ENCODE measurements at regions not wholly inside any gene's neighbourhood (a gene's known extent, or its start where the extent isn't known, plus 50 kb on each side); places are given as distances from the start of the nearest gene placed in this dataset.

DNA sequence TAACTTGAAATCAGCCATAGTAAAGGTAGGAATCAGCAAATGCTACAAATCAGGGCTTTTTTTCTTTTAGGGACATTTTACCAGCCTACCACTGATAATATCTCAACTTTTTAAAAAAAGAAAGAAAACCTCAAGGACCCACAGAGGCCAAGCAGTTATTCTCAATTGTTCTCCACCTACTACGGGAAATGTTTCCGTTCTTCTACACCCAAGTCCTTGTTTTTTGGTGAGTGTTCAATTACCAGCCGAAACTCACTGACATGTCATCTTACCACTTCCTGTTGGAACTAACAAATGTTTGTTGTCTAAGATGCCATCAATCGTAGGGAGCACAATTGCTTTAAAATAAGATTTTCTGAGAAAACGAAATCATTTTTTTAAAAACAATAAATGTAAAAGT lies 50.2 kb upstream of the CDK1 start:
- DNase-seq (ENCODE audit: low read depth in 2 of 3, low spot score in 1 of 3), result no peak

DNA sequence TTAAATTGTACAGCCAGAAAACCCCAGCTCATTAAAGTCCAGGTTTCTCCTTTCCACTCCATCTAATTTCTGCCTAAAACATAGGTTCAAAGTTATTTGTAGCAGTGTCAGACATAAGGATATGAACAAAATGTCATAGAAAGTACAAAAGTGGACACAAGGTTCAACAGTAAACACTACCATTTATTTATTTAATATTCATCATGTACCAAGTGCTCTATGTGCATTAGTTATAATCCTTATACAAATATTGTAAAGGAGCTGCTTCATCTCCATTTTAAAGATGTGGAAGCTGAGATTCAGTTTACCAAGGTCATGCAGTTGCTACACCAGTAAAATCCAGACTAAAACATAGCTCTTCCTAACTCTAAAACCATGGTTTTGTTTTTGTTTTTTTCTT lies 52.0 kb upstream of the CDK1 start:
- DNase-seq (ENCODE audit: low read depth in 2 of 3, low spot score in 1 of 3), result no peak

DNA sequence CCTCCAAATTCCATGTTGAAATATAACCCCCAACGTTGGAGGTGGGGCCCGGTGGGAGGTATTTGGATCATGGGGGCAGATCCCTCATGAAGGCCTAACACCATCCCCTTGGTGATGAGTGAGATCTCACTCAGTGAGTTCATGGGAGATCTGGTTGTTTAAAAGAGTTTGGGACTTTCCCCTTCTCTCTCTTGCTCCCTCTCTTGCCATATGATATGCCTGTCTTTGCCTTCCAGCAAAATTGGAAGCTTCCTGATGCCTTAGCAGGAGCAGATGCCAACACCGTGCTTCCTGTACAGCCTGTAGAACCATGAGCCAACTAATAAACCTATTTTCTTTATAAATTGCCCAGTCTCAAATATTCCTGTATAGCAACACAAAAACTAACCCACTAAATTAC lies 55.7 kb upstream of the CDK1 start:
- no peak for DNase-seq (ENCODE audit: low read depth in 2 of 3, low spot score in 1 of 3)

DNA sequence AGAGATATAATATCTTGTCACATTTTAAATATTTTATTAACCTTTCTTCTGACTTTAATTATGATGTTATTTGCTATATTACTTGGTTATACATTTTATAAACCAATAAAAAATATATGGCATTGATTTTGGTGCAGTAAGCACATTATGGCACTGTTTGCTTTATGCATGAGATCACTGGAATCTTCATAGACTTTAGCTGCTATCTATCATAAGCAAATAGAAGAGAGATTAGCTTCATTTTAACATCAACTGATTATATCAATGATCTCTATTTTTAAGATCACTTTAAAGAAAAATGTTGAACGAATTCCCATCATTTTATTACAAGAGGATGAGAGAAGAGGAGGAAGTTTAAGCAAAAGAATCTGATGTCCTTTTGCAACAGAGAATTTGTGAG lies 58.6 kb upstream of the CDK1 start:
- no peak for DNase-seq (ENCODE audit: low read depth in 2 of 3, low spot score in 1 of 3)

DNA sequence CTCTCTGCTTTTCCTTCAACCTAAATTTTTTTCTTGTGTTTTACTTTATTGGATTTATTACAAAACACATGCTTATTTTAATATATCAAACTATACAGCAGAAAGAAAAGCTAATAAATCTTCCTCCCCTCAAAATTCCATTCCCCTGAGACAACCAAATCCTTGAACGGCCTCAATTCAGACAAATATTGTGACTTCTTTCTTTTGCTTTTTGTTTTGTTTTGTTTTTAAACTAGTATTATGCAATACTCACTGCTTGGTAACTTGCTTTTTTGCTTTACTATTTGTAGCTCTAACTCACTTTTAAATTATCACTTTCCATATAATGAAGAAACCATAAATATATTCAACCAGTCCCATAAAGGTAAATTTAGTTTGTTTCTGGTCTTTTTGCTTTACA lies 59.4 kb upstream of the CDK1 start:
- no peak for DNase-seq (ENCODE audit: low read depth in 2 of 3, low spot score in 1 of 3)

DNA sequence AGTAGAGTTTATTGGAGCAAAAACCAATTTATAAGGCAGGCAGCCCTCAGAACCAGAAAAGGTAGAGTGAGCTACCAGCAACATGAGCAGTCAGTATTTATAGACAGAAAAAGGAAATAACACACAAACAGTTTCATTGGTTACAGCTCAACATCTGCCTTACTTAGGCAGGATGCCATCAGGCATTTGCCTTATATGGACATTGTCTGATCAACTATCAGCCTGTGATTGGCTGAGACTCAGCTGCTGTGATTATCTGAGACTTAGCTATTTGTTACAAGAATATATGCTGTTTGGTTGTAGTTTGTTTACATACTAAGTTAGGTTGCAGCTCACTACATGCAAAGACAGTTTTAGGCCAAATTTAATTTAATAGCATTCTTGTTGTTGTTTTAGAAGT lies 60.4 kb upstream of the CDK1 start:
- DNase-seq (ENCODE audit: low read depth in 2 of 3, low spot score in 1 of 3), result no peak

DNA sequence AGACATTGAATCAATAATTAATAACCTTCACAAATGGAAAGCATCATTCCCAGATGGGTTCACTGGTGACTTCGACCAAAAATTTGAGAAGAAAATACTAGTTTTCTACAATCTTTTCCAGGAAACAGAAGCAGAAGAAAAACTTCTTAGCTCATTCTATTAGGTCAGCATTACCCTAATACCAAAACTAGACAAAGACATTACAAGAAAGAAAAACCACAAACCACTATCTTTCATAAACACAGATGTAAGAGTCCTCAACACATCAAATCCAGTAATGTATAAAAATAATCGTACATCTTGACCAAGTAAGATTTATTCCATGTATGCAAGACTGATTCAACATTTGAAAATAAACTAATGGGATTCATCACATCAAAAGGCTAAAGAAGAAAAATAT lies 64.0 kb upstream of the CDK1 start:
- DNase-seq (ENCODE audit: low read depth in 2 of 3, low spot score in 1 of 3), result no peak

DNA sequence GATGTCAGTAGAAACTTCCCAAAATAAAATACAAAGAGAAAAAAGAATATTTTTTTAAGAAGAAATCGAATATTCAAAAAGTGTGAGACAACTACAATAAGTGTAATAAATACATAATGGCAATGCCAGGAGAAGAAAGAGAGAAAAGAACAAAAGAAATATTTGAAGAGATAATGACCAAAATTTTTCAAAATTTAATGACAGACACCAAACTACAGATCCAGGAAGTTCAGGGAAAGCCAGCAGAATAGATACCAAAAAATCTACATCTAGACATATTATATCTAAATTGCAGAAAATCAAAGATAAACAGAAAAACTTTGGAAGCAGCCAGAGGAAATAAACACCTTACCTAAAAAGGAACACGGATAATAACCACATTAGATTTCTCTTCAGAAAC lies 66.8 kb upstream of the CDK1 start:
- DNase-seq (ENCODE audit: low read depth in 2 of 3, low spot score in 1 of 3), result no peak

DNA sequence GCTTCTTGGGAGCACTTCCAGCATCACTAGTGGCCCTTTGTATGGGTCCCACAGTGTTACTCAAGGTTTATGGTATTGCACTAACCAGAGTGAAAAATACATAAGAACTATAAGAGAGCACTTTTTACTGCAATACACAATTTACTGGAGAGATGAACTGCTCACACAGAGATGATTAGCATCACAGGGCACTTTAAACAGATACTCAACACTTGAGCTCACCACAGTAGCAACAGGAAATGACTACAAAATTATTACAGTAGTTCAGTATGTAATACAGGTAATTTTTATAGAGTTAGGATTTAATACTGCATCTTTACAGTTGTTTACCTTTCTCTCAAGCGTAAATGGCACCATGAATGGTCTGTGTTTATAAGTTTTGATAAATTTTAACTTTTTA lies 68.2 kb upstream of the CDK1 start:
- no peak for DNase-seq (ENCODE audit: low read depth in 2 of 3, low spot score in 1 of 3)

DNA sequence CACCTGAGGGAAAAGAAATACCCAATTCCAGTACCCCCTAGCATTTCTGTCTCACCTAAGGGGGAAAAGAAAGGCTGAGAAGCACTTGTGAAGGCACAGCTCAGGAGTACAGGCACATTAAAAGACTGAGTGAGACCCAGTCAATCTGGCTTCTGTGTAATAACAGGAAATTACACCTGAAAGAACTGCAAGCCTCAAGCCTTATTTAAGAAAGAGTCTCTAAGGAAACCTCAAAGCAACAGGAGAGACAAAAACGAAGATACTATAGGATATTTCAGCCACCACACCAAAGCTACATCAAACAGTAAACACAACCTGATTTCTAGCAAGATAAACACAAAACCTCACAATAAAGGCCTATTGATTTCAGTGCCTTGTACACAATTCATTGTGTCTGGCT lies 69.6 kb upstream of the CDK1 start:
- no peak for DNase-seq (ENCODE audit: low read depth in 2 of 3, low spot score in 1 of 3)

DNA sequence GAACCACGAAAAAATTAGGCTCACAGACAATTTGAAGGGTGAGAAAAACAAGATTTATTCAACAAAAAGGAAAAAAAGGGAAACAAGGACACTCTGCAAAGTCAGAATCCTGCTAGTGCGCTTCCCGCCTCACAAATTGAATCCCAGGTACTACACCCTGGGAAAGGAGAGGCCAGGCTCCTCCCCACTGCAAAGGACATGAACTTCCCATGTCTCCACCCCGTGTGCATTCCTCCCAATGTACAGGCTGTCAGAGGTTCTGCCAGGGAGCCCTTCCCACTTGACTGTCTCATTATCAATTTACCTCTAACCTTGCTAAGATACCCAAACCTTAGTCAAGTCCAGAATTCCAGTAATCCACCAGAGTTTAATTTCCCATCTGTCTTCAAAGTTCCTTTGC lies 70.4 kb upstream of the CDK1 start:
- no peak for DNase-seq (ENCODE audit: low read depth in 2 of 3, low spot score in 1 of 3)

DNA sequence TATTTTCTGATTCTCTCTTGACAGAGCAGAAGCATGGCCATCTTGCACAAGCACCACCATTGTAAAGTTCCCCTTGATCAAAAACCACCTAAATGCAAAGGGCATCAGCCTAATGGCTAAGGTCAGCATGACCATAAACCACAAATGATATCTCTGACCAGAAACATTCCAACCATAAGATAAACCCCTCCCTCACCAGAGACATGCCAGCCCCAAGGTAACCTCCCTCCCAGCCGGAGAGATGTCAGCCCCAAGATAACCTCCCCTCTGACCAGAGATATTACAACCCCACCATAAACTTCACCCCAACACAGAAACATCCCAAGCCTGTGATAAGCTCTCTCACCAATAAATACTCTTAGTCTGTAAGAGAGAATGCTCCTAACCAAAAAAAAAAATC lies 72.1 kb upstream of the CDK1 start:
- DNase-seq (ENCODE audit: low read depth in 2 of 3, low spot score in 1 of 3), result no peak

DNA sequence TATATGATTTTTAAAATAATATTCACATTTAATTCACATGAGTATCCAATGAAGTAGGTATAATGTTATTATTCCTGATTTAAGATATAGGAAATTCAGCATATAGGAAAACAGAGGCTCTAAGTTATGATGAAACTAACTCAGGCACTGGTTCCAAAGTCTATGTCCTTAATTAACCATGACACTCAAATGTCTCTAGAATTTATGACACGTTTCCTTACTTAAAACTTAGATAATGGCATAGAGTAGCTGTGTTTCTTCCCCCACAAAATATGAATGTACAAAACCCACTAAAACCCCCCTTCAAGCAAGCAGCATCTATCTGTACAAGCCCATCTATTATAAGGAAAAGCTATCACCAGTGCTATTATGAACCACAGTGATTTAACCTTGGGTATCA lies 72.9 kb upstream of the CDK1 start:
- DNase-seq (ENCODE audit: low read depth in 2 of 3, low spot score in 1 of 3), result no peak

DNA sequence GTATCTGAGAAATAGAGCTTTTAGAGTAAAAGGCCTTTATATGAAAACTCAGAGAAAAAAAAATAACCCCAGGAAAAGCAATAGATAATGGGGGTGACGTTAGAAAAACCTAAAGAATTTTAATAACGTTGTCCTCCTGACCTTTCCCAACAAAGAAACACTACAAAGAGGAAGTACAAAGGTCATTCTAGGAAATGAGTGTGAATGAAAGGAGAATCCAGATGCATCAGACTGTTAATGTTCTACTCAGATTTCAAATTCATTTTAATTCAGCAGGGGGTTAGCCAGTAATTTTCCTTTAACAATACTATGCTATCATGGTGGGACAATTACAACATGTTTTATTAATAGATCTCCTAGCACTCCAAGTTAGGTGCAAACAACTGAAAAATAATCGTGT lies 73.8 kb upstream of the CDK1 start:
- no peak for DNase-seq (ENCODE audit: low read depth in 2 of 3, low spot score in 1 of 3)

DNA sequence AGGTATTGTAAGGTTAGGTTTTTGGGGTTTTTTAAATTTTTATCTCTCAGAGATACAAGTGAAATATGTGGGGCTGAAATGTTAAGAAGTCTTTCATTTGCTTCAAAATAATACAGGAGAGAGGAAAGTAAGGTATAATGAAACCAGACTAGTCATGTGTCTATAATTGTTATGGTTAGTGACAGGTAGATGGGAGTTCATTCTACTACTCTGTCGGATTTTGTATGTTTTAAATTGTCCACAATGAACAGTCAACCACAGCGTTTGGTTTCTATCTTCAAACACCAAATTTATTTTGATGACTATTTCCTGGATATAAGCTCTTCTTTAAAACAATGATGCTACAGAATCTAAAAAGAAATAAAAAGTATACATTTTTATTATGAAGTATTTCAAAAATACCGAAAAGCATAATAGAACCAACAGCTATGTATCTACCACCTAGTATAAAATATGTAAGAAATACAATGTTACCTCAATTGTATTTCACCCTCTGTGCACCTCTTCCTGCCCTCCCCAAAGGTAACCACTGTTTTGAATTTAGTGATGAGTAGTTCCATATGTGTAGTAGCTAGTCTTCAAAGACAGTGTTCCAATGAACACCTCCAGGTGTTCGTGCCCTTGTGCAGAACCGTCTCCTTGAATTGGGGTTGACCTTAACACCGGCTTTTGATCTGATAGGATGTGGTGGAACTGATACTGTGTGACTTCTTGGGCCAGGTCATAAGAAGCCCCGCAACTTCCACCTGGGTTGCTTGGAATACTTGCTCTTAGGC lies 74.8 kb upstream of the CDK1 start:
- no peak for DNase-seq (ENCODE audit: low read depth in 2 of 3, low spot score in 1 of 3)

DNA sequence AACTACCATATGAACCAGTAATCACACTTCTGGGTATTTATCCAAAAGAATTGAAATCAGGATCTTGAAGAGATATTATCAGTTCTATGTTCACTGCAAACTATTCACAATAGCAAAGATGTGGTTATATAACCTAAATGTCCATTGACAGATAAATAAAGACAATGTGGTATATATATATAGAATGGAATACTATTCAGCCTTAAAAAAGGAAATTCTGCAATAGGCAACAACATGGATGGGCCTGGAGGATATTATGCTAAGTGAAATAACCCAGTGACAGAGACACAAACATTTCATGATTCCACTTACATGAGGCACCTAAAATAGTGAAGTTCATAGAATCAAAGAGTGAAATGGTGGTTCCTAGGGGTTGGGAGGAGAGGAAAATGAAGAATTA lies 90.6 kb upstream of the CDK1 start:
- no peak for DNase-seq (ENCODE audit: low read depth in 2 of 3, low spot score in 1 of 3)

DNA sequence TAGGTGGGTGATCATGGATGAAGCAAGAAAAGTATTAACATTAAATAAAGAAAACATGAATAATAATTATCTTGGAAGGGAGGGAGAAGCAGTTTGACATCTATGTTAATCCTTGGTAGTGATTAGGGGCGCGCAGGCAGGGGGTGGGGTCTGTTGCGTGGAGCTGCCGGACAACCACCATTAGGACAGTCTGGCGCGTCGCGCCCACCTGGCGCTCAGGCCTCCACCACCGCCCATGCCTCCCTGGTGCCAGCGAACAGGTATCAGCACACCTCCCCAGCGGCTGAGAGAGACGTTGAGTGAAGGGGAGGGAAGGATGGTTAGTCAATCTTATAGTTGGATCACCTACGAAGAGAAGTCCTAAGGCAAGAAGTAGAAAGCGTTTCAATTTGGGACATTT lies 94.2 kb upstream of the CDK1 start:
- DNase-seq (ENCODE audit: low read depth in 2 of 3, low spot score in 1 of 3), result no peak

DNA sequence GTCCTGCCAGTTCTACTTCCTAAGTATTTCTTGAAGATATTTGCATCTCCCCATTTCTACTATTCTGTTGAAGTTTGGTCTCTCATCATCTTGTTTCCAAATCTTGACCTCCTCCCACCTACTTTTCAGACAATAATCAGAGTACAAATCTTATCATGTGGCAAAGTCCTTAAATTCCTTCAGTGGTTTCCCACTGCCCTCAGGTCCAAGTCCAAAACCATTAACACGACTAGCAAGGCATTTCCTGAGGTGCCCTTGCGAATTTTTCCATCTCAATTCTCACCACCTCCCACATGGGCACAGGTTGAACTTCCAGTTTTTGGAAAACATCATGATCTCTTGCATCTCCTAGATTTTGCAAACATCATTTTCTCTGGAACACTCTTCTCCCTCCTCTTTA lies 97.2 kb upstream of the CDK1 start:
- DNase-seq (ENCODE audit: low read depth in 2 of 3, low spot score in 1 of 3), result no peak

DNA sequence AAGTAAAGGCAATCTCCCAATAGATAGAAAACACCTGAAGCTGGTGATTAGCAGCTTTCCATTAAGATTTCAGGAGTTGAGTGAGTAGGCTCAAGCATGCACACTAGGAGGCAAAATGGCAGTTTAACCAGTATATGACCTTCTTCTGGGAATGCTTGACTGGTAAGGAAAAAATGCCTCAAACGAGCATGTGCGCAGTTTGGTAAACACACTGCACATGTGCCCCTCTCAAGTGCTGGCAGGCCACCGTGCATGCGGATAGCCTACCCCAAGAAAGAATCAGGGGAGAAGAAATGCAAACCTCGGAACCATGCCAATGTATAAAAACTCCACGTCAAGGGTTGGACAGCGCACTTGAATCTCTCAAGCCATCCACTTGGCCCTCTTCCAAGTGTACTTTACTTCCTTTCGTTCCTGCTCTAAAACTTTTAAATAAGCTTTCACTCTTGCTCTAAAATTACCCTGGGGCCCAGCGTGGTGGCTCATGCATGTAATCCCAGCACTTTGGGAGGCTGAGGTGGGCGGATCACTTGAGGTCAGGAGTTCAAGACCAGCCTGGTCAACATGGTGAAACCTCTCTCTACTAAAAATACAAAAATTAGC lies 98.8 kb upstream of the CDK1 start:
- no peak for DNase-seq (ENCODE audit: low read depth in 2 of 3, low spot score in 1 of 3)

DNA sequence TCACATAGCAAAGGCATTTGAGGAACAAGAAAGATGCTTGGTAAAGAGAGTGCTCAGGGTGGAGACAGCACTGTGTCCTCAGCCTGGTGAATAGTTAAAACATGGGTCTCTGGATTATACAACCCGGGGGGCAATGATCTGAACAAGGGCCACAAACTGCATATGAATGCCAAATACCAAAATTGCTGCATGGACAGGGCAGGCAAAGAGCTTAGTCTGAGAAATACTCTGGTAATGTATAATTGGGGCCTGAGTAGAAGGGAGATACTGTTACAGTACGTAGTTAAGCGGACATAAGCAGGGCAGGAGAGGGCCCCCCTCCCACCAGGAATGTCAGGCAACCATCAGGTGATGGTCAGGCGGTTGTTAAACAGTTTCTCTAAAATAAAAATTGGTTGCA lies 99.3 kb upstream of the CDK1 start:
- DNase-seq (ENCODE audit: low read depth in 2 of 3, low spot score in 1 of 3), result no peak

DNA sequence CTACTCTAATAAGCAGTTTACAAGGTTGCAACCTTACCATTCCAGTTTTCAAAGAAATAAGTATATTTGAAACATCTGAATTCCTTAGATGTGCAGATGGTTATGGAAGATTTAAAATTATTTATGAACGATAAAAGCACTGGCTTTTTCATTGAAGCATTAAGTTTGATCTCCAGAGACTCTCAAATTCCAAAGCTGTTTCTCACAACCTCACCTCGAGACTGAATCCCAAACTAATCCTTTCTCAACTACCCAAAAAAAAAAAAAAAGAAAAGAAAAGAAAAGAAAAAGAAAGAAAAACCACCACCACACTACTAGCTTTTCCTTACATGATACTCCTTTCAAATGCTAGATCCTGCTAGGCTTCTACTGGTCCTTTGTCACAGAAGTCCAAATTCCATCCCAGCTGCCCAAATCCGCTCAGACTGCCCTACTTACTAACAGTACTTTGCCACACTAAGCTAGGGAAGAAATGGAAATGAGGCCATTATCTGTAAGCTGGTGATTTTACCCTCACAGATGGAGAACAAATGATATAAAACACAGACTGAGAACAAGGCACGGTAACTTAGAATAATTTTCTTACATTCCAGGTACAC lies 100.6 kb upstream of the CDK1 start:
- no peak for DNase-seq (ENCODE audit: low read depth in 2 of 3, low spot score in 1 of 3)

DNA sequence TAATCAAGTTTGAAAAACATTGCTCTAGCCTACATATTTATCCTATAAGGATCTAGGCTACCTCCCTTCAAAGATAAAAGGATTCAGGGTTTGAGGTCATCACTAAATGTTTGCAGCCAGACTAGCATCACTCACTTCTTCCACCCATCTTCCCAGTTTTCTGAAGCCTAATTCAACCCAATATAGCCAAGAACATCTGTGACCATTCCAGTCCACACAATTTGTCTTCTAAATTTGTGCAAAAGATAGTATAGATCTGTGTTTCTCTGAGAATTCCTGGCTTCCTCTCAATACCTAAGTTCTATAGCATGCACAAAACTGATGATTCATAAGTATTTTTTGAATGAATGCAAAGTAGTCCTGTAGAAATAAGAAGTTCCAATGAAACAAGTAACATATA lies 103.0 kb upstream of the CDK1 start:
- DNase-seq (ENCODE audit: low read depth in 2 of 3, low spot score in 1 of 3), result no peak

DNA sequence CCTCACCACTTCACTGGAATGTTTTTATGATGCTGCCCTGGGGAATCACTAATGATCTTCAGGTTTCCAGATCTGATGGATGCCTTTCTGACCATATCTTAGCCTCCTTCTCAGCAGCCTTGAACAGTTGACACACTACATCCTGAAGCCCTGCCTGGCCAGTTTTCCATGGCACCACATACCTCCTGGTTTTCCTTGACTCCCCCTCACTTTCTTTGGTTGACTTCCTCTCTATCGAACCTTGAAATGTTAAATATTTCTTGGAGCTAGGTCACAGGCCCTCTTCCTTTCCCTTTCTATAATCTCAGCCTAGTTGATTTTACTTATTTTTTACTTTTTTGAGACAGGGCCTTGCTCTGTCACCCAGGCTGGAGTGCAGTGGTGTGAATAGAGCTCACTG lies 108.8 kb upstream of the CDK1 start:
- no peak for DNase-seq (ENCODE audit: low read depth in 2 of 3, low spot score in 1 of 3)
